PC-9 (cell line): ENCODE measurements at regions not wholly inside any gene's neighbourhood (a gene's known extent, or its start where the extent isn't known, plus 50 kb on each side); places are given as distances from the start of the nearest gene placed in this dataset.

ENCODE experiments used
- CTCF ChIP-seq: fragments of 200-600 bp; sonication (generic); conservative IDR thresholded peaks from 2 replicates; pipeline ENCODE4 v1.6.1; 2017; ENCODE audit warnings: mixed run types, antibody characterized with exemption, mild to moderate bottlenecking, moderate library complexity
- EZH2 ChIP-seq: fragments of 200-600 bp; sonication (generic); IDR thresholded peaks from 2 replicates; pipeline ENCODE4 v1.8.0; 2017; ENCODE audit warnings: antibody characterized with exemption, low read depth

- TF ChIP-seq CTCF (no peak), EZH2 (no peak)
Measured at GRCh38 chr6:19925533-19925932, 88.4 kb downstream of the ID4 start.
